GM12874 (cell line): ENCODE measurements at regions not wholly inside any gene's neighbourhood (a gene's known extent, or its start where the extent isn't known, plus 50 kb on each side); places are given as distances from the start of the nearest gene placed in this dataset.

Experiments
- TF ChIP-seq, protein P1 (sequence below): IDR thresholded peaks from 2 replicates; pipeline ENCODE4 v1.5.1; 2011; ENCODE audit warnings: low read depth, mild to moderate bottlenecking, control low read depth, low read length, moderate library complexity; ENCODE audit not compliant: insufficient read depth

GRCh38 chr1:164006621-164007020, 552.4 kb upstream of the PBX1 start:
- TF ChIP-seq, protein P1, sequence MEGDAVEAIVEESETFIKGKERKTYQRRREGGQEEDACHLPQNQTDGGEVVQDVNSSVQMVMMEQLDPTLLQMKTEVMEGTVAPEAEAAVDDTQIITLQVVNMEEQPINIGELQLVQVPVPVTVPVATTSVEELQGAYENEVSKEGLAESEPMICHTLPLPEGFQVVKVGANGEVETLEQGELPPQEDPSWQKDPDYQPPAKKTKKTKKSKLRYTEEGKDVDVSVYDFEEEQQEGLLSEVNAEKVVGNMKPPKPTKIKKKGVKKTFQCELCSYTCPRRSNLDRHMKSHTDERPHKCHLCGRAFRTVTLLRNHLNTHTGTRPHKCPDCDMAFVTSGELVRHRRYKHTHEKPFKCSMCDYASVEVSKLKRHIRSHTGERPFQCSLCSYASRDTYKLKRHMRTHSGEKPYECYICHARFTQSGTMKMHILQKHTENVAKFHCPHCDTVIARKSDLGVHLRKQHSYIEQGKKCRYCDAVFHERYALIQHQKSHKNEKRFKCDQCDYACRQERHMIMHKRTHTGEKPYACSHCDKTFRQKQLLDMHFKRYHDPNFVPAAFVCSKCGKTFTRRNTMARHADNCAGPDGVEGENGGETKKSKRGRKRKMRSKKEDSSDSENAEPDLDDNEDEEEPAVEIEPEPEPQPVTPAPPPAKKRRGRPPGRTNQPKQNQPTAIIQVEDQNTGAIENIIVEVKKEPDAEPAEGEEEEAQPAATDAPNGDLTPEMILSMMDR, result no peak

GRCh38 chr1:164017239-164017638, 541.7 kb upstream of the PBX1 start:
- TF ChIP-seq, protein P1, result no peak

DNA sequence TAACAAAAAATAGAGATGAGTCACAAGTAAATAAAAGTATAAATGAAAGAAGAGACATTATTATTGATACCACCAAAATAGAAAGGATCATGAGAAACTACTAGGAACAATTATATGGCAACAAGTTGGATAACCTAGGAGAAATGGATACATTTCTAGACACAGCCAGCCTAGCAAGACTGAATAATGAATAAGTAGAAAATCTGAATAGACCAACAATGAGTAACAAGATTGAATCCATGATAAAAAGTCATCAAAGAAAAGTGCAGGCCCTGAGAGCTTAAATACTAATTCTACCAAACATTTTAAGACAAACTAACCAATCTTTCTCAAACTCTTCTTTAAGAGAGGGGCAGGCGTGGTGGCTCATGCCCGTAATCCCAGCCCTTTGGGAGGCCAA, 538.6 kb upstream of the PBX1 start:
- TF ChIP-seq, protein P1, result no peak

- TF ChIP-seq, protein P1, result no peak
Measured at GRCh38 chr1:164021813-164022212, 537.2 kb upstream of the PBX1 start.

- TF ChIP-seq, protein P1, result no peak
Measured at GRCh38 chr1:164033782-164034181, 525.2 kb upstream of the PBX1 start.

GRCh38 chr1:164040754-164041153, 518.2 kb upstream of the PBX1 start:
- TF ChIP-seq, protein P1, result no peak

GRCh38 chr1:164051782-164052181, 507.2 kb upstream of the PBX1 start:
- TF ChIP-seq, protein P1, result no peak

GRCh38 chr1:164054331-164054730, 504.7 kb upstream of the PBX1 start:
- TF ChIP-seq, protein P1, result no peak
